NOMO-1 treated with dmso at 0.1 percent for 144 hours (cell line): ENCODE measurements at regions not wholly inside any gene's neighbourhood (a gene's known extent, or its start where the extent isn't known, plus 50 kb on each side); places are given as distances from the start of the nearest gene placed in this dataset.

Experiments
- DNase-seq: peaks from one replicate; lab custom pipeline; 2025; ENCODE audit not compliant: unreplicated experiment; lab: John Stamatoyannopoulos, UW

DNA sequence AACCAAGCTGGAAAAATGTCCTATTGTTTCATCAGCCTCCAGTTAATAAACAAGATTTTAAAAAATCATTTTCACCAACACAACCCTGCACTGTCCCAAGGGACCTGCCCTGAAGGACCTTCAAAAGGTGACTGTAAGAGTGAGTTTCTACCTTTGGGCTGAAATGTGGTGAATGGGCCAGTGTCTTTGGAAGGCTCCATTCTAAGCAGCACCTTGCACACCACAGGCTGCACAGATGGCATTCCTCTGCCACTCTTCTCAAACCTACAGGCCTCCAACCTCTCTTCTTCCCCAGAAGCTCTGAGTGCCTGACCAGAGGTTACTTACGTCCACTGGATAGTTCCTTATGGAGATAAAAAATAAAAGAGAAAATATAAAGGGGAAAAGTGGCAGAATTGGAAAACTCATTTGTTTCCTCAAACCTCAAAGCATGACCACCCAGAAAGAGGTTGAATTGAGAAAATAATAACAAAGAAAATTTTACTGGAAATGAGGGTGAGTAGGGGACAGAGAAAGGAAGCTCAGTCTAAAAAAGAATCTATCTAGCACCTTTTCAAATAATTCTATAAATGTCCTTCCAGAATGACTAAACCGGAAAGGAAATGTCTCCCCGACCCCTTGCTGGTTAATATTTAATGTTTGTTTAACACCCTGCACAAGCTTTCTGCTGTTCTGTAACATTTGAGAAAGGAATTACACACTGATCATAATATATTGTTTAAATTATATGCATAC lies 175.7 kb downstream of the METTL4 start:
- no peak for DNase-seq

DNA sequence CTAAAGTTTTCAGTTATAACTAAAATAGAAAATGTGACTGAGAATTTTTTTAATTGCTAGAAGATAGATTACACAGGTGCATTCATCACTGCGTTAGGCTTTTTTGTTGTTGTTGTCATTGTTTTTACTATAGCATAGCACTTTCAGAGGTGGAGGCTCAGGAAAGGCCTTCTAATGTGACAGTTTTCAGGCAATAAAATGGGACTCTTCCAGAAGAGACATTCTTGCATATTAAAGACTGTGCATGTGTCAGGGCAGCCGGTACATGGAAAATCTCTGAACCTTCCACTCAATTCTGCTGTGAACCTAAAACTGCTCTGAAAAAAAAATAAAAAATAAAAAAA lies 175.2 kb downstream of the METTL4 start:
- DNase-seq = no peak

DNA sequence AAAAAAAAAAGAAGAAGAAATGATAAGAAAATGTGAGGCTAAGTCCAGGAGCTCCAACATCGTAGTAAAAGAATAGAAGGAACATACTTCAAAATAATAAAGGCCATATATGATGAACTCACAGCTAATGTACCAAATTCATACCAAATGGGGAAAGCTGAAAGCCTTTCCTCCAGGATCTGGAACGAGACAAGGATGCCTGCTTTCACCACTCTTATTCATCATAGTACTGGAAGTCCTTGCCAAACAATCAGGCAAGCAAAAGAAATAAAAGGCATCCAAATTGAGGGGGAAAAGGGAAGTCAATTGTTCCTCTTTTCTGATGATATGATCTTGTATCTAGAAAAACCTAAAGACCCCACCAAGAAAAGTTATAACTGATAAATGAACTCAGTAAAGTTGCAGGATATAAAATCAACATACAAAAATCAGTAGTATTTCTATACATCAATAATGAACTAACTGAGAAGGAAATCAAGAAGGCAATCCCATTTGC lies 170.6 kb downstream of the METTL4 start:
- no peak for DNase-seq

DNA sequence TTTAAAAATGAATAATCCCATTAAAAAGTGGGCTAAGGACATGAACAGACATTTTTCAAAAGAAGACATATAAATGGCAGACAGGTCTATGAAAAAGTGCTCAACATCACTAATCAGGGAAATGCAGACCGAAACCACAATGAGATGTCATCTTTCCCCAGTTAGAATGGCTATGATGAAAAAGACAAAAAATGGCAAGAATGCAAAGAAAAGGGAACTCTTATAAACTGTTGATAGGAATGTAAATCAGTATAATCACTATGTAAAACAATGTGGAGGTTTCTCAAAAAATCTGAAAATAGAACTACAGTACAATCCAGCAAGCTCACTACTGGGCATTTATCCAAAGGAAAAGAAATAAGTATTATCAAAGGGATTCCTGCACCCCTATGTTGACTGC lies 169.2 kb downstream of the METTL4 start:
- DNase-seq = no peak

DNA sequence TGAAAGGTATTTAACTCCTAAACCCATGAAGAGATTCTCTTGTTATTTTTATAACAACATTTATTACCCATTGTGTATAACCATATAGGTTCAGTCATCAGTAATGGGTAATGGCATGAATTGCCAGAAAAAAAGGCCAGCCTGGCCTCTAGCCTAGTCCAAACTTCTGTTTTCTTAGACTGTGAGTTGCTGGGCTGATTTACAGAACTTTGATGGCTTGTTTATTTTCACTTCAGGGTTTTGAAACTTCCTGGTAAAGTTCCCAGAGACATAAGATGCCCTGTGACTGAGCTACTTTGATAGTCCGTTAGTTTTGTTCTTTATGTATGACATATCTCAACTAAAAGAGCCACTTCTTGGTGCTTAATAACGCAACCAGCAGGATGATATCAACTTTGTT lies 164.8 kb downstream of the METTL4 start:
- no peak for DNase-seq

DNA sequence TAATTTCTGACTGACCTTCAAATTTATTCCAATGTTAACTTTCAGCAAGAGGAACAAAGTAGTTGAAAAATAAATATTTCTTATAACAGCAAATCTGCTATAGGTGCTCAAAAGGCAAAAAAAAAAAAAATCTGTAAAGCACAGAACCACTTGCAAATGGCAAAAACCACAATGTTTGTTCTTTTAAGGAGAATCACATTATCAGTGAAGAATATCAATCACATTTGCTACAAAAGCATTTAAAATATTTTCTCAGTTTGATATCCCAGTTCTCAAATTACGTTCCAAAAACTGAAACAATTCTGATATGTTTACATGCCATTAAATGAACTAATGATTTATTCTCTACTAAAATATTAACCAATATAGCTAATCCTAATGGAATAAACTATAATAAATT lies 163.3 kb downstream of the METTL4 start:
- DNase-seq = no peak

DNA sequence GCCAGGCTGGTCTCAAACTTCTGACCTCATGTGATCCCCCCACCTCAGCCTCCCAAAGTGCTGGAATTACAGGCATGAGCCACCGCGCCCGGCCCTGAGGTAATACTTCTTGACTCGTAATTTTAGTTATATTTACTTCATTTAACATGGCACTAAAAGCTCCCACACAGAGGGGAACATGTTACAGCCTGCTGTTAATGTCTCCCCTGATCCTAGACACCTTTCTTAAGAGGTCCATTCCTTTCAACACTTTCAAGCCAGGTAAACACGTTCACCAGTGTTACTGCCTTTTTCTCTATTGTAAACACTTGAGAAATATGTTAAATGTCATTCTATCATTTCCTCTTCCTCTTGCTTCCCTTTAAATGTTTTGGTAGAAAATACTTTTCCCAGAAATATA lies 161.4 kb downstream of the METTL4 start:
- no peak for DNase-seq

DNA sequence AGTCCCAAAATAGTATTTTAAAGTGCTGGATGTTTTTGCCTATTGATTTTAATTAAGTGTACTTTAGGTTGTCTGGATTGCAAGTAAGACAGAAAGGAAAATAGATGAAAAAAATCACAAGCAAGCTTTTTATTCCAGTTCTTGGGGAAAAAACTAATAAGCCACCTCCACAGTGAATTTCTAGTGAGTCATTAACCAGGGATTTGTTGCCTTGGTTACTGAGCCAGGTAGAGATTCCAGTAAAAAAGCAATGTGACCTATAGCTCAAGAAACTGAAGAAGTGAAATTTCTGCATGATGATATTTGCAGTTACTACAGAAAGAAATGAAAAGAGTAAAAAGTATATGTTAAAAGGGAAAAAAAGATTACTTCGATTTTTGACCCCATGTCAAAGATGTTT lies 160.6 kb downstream of the METTL4 start:
- DNase-seq = no peak

DNA sequence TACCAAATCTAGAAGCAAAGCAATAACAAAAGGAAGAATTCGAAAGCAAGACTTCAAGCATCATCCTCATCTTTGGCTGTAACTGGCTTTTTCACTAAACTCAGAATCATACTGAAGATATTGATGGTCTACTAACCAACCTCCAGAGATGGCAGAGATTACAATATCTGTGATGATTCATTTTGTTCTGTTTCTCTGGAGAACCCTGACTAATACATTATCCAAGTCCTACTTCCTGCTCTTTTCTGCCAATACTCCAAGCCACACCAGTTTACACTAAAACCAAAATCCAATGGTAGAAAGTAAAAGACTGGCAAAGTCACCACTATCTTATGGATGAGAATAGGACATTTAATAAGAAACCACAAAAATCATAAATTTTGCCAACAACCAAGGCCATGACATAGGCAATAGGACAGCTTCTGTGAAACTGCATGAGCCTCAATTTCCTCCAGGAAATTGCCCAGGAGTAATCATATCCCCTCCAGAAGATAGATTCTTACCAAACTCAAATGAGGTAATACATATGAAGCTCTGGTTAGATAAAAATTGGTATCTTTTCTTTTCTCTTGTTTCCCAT lies 159.8 kb downstream of the METTL4 start:
- no peak for DNase-seq

DNA sequence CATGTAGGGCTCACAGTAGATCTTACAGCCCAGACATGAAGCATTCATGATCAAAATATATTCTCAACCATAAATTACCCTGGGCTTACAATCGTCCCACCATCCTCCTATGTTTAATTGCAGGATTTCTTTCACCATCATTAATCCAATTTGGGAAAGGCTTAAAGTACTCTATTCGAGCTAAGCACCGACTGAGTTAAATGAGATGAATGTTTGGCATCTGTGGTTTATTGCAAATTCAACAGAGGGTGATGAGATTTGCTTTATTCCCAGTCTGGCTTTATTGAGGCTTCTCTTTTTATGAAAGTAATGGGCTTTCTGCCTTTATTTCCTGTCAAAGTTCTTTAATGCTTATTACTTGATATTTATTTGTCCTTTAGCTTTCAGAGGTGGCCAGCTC lies 159.0 kb downstream of the METTL4 start:
- no peak for DNase-seq

DNA sequence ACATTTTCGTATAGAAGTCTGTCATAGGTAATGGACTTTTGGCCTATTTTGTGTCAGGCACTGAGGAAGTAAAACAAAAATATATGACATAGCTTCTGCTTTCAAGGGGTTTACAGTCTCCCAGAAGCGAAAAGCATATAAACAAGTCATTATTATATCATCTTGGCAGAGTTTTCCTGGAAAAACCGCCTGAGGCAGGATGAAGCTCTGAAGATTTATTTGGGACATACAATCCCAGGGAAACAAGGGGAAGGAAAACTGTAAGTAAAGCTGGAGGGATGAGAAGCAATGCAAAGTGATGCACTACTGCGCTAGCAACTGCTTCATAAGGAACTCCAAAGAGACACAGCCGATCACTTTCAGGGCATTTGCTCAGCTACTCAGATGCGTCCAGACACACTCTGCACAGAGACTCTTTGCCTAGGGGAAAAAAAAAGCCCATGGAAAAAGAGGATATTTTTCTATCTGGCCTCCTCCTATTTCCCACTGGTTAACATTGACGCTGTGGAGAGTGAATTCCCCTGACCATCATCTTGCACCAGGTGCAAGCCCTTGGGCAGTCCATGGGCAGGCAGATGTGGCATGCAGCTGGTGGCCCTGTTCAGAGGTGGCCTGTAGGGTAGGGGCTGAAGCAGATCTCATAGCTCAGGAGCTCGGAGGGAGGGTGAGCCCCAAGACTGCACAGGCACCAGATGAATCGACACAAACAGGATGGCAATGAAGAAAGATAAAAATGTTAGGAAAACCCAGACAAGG lies 158.1 kb downstream of the METTL4 start:
- no peak for DNase-seq

DNA sequence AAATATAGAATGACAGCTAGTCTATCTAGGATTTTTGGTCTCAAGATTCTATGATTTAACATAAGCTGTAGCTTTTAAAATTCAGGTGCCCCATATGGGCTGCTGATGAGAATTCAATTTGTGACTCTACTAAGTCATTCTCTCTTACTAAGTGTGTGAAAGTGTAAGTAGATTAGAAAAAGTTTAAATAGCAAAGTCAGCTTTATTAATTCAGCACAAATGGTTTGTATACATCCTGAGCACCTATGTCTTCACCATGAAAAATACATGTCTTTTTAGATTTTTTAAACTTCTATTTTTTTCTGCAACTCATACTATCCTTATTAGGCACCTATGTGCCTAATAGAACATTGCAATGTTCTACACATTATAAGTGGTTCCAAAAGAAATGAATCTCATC lies 157.1 kb downstream of the METTL4 start:
- no peak for DNase-seq

DNA sequence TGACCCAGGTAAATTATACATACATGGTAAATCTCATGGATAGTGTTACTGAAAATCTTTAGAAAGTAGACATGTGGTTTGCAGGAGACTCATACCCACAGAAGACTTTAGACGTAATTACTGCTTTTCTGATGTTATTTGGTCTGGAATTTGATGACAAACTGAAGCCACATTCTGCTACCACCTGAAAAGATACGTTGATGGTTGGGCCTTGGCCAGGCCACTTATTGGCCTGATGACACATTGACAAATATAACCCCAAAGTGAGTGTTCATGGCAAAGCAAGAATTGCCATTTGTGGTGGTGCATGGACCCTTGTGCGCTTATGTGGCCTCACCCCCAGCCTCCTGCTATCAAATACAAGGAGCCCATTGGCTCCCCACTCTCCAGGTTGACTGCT lies 155.6 kb downstream of the METTL4 start:
- DNase-seq = no peak

DNA sequence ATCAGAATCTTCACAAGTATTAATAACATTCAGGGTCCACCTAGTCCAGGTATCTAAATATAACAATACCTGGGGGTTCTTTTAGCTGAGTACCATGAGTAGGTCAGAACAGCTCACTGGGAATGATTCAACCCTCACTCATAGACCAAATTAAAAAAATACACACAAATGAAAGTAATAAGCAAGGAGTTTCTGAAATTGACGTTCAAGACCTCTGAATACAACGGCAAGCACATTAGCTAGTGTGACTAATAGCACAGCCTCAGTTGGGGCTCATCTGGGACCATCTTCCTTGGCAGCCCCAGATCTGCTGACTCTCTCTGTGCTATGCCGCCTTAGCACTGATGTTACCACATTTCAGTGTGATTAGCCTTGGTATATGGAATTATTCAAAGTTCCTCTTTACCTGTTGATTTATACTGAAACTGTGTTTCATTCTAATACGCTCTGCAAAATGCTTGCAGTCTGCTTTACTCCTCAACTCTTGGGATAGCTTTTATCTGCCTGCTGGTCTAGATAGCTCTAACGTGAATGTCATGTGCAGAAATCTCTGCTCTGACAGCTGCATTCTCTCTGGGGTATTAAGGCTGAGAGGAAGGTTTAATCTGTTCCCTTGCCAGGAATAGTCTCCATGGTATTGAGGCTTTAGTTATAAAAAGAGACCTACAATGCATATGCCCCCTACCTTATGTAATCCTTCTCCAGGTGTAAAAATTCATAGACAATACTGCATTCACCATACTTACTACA lies 153.3 kb downstream of the METTL4 start:
- DNase-seq = no peak

DNA sequence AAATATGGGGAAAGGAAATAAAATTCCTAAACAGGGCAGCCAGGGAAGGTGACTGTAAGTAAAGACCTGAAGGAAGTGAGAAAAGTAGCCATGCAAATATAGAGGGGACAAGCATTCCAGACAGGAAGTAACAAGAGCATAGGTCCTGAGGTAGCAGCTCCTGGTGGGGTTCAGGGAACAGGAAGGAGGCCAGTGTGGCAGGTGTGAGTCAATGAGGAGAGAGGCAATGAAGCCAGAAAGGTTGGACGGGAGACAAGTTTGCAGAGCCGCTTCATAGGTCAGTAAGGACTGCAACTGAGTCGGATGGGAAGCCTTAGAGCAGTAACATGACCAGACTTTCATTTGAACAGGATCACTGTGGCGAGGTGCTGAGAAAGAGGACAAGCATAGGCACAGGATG lies 150.9 kb downstream of the METTL4 start:
- no peak for DNase-seq

DNA sequence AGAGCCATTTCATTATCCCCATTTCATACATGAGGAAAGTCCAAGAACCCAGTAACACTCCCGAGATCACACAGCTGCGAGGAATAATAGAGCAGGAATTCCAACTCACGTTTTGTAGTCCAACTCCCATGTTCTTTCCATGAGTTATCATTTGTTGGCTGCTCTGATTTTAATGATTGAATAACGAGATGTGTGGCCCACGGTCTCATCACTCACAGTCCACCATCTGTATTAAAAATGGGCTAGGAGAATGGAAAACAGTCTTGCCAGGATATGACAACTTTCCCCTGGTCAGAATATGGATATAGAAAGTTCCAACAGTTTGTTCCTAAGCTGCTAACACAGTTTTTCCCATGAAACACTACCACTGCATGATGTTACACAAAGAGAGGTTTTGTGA lies 147.5 kb downstream of the METTL4 start:
- DNase-seq = no peak

DNA sequence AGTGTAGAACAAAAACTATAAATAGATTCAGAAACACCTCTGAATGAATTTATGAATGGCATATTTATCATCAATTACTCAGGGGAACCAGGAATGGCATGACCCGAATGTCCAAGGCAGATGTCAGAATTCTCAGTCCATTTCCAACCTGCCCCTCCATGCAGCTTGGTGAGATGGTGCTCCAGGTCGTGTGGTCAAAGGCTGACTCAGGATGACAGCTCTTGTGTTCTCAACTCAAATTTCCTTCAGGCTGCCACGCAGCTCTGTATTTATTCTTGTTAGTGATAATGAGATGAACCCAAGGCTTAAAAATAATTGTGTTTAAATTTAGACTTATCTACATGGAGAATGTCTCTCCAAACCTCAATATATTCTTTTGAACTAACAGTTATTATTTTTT lies 146.9 kb downstream of the METTL4 start:
- no peak for DNase-seq

DNA sequence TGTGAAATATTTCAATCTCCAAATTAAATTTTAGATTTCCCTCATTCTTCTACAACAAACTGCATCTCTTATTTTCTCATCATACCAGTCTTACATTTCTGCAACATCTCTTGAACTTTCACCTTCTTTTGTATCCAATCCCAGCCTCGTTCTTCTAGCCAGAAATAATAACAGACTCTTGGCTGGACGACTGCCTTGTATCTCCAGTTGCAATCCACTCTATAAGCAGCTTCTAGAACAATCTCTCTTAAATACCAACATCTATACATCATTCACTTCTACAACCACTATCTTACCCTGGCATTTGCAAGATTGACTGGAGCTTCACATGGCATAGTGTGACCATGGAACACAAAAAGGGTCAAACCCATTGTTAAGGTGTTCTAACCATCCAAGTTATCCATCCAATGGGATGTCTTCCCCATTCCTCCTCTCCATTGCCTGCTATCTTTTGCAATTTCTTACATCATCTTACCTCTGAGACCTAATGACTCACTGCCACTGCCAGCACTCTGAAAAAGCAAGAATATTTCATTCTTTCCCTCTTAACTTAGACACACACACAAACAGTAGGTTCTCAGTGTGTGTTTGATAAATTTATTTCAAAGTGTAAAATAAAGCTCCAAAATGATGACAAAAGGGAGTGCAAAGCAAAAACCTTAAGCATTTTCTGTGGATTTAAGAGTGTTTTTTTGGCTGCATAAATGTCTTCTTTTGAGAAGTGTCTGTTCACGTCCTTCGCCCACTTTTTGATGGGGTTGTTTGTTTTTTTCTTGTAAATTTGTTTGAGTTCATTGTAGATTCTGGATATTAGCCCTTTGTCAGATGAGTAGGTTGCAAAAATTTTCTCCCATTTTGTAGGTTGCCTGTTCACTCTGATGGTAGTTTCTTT lies 145.6 kb downstream of the METTL4 start:
- no peak for DNase-seq

DNA sequence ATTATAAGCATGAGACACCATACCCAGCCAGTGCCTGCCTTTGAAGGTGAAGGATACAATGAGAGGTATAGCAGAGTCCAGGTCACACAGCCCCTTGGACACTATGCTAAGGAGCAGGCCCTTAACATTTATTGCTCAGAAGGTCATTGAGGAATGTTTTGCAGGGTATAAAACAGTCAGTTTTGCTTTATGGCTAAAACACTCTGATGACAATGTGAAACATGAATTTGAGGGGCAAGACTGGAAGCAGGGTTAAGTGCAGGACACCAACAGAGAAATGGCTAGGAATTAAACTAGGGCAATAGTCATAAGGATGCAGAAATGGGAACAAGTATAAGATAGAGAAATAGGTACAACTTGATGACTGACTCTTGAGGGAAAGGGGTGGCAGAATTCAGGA lies 141.1 kb downstream of the METTL4 start:
- DNase-seq = no peak

DNA sequence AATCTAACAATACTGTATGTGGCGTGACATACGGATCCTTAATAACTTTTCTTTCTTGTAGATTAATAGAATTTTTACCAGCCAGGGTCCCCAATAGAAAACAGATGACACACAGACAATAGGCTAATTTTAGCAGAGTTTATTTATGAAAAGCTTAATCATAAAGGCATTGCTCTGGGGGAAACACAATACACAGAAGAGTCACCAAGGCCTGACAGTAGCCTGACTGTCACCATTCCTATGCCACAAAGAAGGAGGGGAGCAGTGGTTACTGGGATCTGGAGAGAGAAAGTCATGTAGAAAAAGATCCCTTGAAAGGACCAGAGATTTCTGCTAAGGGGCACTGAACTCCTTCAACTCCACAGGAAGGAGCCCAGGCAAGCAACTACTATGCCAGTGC lies 139.5 kb downstream of the METTL4 start:
- DNase-seq = no peak

DNA sequence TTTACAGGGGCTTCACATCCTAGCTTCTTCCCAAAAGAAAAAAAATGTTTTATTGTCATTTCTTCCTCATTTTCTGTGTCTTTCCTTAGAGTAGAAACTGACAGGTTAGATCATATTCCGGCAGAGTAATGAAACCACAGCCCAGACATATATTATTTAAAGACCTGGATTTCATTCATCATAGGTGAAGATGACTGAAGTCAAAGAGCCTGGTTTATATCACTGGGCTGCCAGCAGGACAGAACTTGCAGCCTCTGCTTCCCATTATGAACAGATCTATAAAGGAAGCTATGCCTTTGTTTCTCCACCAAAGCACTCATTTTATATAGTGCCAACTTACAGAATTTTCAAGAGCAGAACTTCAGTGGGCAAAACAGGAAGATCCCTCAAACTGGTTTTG lies 137.9 kb downstream of the METTL4 start:
- no peak for DNase-seq
